ENCODE measurements at regions not wholly inside any gene's neighbourhood (a gene's known extent, or its start where the extent isn't known, plus 50 kb on each side); places are given as distances from the start of the nearest gene placed in this dataset.
"Not testable (repeated sequence)": the region's sequence is repeated elsewhere in the genome, so short reads cannot be mapped to it uniquely, and the experiment has no call there.

DNA sequence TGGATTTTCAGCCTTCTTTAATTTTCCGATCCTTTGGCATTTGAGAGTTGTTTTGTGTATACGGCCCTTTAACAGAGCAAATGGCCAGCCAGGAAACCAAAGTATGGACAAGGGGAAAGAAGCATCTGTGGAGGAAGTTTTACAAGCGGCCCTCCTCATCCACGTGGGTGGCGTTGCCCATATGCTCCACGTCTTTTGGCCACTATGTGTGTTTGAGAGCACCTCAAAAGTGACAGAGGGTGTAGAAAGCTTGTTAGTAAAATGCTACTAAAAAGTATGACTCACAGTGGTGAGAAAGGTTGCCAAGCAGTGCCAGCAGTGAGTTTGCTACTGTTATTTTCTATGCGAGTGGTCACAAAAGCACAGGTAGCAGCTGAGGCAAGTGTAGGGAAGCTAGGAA, 451.8 kb upstream of the NPAP1 start:
- no peak for DNase-seq (ENCODE audit: low spot score in 2 of 2)
- intact Hi-C loops (cut with DNase I; ENCODE audit: low total_unique reads), result no loop called here
- no peaks in the 10 kb centered on the region for H3K36me3 ChIP-seq
- no peaks in the 10 kb centered on the region for H3K4me1 ChIP-seq
- no peak overlapping the region for H3K4me3 ChIP-seq
- TF ChIP-seq POLR2AphosphoS5 (IDR thresholded peaks at IDR 0.05) (no peak), POLR2A (IDR thresholded peaks at IDR 0.05) (no peak)
- TF ChIP-seq, protein P1, sequence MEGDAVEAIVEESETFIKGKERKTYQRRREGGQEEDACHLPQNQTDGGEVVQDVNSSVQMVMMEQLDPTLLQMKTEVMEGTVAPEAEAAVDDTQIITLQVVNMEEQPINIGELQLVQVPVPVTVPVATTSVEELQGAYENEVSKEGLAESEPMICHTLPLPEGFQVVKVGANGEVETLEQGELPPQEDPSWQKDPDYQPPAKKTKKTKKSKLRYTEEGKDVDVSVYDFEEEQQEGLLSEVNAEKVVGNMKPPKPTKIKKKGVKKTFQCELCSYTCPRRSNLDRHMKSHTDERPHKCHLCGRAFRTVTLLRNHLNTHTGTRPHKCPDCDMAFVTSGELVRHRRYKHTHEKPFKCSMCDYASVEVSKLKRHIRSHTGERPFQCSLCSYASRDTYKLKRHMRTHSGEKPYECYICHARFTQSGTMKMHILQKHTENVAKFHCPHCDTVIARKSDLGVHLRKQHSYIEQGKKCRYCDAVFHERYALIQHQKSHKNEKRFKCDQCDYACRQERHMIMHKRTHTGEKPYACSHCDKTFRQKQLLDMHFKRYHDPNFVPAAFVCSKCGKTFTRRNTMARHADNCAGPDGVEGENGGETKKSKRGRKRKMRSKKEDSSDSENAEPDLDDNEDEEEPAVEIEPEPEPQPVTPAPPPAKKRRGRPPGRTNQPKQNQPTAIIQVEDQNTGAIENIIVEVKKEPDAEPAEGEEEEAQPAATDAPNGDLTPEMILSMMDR (IDR thresholded peaks at IDR 0.05), result no peak
- peaks cover 0 to 2% of the 10 kb centered on the region in 2 donors for H3K9me3 ChIP-seq
- no peak overlapping the region for H3K27ac ChIP-seq
- H3K27me3 ChIP-seq, result no peaks in the 10 kb centered on the region

DNA sequence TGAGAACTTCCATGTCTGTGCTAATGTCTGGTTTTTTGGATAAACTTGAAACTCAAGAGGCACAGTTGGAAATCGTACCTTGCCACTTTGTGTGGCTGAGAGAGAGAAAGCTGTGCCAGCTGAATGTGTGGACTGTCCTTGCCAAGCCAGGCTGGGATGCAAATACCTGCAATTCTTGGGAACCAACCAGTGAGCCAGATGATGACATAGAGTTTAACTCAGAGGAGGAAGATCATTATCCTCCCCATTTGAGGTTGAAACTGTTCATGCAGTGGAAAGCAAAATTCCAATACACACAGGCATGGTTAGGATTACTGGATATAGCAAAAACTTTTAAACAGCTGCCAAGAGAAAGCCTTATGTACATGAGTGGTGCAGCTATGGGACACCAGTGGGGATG, 451.4 kb upstream of the NPAP1 start:
- intact Hi-C loops (cut with DNase I; ENCODE audit: low total_unique reads), result no loop called here
- DNase-seq (ENCODE audit: low spot score in 2 of 2), result no peak
- no peaks in the 10 kb centered on the region for H3K36me3 ChIP-seq

DNA sequence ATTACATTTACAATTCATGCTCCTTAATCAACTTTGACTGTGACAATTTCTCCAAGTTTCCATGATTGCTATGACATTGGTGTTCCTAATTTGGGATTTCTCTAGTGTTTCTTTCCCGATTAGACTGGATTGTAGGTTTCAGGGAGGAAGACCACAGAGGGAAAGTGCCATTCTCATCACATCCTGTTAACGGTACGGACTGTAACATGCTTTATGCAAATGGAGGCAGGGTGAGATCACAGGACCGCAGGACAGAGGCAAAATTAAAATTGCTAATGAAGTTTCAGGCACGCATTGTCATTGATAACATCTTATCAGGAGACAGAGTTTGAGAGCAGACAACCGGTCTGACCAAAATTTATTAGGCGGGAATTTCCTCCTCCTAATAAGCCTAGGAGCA, 446.7 kb upstream of the NPAP1 start:
- H3K4me3 ChIP-seq; H3K36me3 ChIP-seq; H3K4me1 ChIP-seq; H3K27me3 ChIP-seq; H3K27ac ChIP-seq; DNase-seq (ENCODE audit: low spot score in 2 of 2); intact Hi-C loops (cut with DNase I; ENCODE audit: low total_unique reads): not testable (repeated sequence)
- peaks cover 0 to 21% of the 10 kb centered on the region in 2 donors for H3K9me3 ChIP-seq

More for the DNA sequence above, 451.4 kb upstream of the NPAP1 start:
- no peaks in the 10 kb centered on the region for H3K4me1 ChIP-seq
- no peak overlapping the region for H3K4me3 ChIP-seq
- H3K27me3 ChIP-seq, result no peaks in the 10 kb centered on the region
- no peak overlapping the region for H3K27ac ChIP-seq
- H3K9me3 ChIP-seq, result peaks cover 0 to 6% of the 10 kb centered on the region in 2 donors
- TF ChIP-seq POLR2AphosphoS5 (IDR thresholded peaks at IDR 0.05) (no peak), POLR2A (IDR thresholded peaks at IDR 0.05) (no peak)
- TF ChIP-seq, protein P1 (IDR thresholded peaks at IDR 0.05), result no peak

DNA sequence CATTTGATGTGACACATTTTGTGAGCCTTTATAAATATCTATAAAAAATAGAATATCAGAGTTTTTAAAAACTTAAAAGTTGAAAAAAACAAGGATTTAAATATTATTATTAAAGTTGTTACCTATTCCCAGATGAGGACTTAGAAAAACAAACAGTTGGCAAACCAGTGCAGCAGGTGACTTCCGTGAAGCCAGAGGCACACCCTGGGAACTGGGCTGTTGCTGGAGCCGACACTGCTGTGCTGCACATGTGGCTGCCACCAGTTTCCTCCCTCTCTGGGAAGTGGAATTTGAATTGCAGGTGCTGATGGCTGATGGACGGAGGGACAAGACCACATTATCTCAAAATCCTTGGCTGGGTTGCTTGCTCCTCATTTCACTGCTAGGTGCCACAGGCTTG, 442.4 kb upstream of the NPAP1 start:
- intact Hi-C loops (cut with DNase I; ENCODE audit: low total_unique reads); H3K27ac ChIP-seq; H3K4me3 ChIP-seq; DNase-seq (ENCODE audit: low spot score in 2 of 2); H3K36me3 ChIP-seq; H3K4me1 ChIP-seq; H3K27me3 ChIP-seq: not testable (repeated sequence)
- peaks cover 0 to 21% of the 10 kb centered on the region in 2 donors for H3K9me3 ChIP-seq

DNA sequence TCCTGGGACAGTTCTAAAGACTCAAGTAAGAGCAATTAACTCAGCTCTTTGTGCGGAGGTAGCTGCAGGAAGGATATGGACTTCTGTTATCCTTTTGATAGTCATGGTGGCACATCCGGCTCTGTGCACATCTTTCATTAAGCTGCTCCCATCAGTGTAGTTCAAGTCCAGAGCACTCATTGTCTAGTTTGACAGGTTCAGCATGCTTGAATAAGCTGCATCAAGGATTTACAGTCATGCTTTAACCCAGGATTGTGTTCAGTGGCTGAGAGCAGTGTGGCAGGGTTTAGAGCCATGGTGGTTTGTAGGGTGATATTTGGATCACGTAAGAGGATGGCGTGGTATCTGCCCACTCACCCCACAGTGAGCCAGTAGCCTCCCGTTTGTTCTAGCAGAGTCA, 435.0 kb upstream of the NPAP1 start:
- H3K27ac ChIP-seq; H3K4me1 ChIP-seq; DNase-seq (ENCODE audit: low spot score in 2 of 2); intact Hi-C loops (cut with DNase I; ENCODE audit: low total_unique reads); H3K4me3 ChIP-seq; H3K27me3 ChIP-seq; H3K36me3 ChIP-seq; H3K9me3 ChIP-seq: not testable (repeated sequence)

DNA sequence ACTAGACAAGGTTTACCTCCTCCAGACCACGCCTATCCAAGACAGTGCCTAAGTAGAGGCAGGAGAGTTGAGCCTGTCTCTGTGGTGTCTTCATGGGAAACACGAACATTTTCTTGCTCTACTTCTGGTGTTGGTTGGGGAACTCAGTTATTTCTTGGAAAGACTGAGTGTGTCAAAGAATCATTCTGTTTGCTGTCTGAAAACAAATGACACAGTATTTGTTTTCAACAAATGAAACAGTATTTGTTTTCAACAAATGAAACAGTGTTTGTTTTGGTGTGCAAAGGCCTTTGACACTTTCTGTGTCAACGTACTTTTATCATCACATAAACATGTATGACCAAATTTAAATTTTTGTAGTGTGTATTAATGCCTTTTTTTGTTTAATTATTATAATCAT, 416.5 kb upstream of the NPAP1 start:
- intact Hi-C loops (cut with DNase I; ENCODE audit: low total_unique reads); H3K9me3 ChIP-seq; DNase-seq (ENCODE audit: low spot score in 2 of 2); H3K27ac ChIP-seq; H3K4me1 ChIP-seq; H3K36me3 ChIP-seq; H3K4me3 ChIP-seq; H3K27me3 ChIP-seq: not testable (repeated sequence)

DNA sequence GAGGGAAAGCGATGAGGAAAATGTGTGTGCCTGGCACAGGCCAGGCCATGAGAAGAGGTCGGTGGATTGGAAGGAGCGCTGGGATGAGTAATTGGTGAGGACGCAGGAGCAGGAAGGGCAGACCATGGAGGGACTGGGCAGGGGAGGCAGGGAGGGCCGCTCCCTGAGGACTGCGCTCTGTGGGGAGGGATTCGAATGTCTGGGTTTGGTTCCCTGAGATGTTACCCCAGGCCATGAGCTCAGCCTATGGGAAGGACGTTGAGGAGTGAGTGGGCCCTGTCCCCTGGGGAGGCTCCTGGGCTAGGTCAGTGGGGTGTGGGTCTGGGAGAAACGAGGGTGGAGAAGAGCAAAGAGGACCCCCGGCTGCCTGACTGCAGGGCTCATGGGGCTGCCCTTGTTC, 415.2 kb upstream of the NPAP1 start:
- H3K27me3 ChIP-seq; DNase-seq (ENCODE audit: low spot score in 2 of 2); H3K36me3 ChIP-seq; H3K4me3 ChIP-seq; H3K27ac ChIP-seq; H3K9me3 ChIP-seq; H3K4me1 ChIP-seq; intact Hi-C loops (cut with DNase I; ENCODE audit: low total_unique reads): not testable (repeated sequence)

DNA sequence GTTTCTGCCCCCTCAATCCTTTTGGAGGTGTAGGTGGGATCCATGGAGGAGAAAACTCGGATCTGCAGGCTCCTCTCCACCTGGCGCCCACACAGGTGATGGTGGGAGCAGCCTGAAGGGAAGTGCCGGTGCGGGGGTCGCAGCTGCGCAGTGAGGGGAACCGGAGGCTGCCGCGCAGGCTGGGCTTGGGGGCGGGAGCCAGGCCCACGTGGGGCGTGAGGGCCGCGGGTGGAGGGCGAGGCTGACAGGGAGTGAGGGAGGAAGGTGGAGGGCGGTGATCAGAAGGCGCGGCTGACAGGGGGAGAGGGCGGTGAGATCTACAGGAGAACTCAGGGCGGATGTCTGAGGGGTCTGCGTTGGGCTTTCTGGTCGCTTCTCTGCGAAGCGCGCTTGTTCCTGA, 414.7 kb upstream of the NPAP1 start:
- H3K4me1 ChIP-seq; H3K36me3 ChIP-seq; intact Hi-C loops (cut with DNase I; ENCODE audit: low total_unique reads); H3K27ac ChIP-seq; DNase-seq (ENCODE audit: low spot score in 2 of 2); H3K27me3 ChIP-seq; H3K9me3 ChIP-seq; H3K4me3 ChIP-seq: not testable (repeated sequence)

DNA sequence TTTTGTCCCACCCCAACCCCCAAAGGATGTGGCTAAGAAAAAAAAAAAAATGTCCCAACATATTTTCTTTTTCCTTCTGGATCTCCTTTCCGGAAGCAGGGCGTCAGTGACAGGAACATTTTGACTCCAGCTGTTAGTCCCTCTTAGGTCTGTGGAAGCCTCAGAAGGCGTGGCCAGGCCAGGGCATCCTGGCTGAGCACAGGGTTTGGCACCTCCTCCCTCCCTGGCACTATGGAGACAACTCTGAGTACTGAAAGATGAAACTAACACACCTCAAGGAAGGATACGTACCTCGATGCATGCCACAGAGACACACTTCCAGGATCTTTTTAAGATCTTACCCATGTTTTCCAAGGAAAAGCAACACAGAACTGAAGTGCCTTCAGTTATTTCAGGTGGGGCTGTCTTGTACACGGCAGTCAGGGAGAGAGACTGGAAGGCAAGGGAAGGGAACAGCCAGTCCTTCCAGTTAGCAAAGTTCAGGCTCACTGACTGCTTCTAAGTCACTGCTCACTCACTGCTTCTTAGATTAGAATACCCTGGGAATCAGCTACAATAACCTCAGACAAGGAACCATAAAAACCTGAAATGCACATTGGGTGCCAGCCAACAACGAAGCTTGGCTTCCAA, 406.9 kb upstream of the NPAP1 start:
- H3K27ac ChIP-seq; H3K36me3 ChIP-seq; H3K9me3 ChIP-seq; intact Hi-C loops (cut with DNase I; ENCODE audit: low total_unique reads); H3K4me3 ChIP-seq; DNase-seq (ENCODE audit: low spot score in 2 of 2); H3K27me3 ChIP-seq; H3K4me1 ChIP-seq: not testable (repeated sequence)

Data from breast epithelium (tissue), 4 donors.